Liver (tissue), 8 donors: ENCODE measurements at regions not wholly inside any gene's neighbourhood (a gene's known extent, or its start where the extent isn't known, plus 50 kb on each side); places are given as distances from the start of the nearest gene placed in this dataset.

Experiments used
- DNase-seq: peaks from one replicate; pipeline ENCODE4 v3.0.0-alpha.2; 2017; ENCODE audit warnings: low spot score
- H3K27ac ChIP-seq, 2 donors: one replicate each; pipeline ENCODE4 v1.7.0; 2013; ENCODE audit warnings: inconsistent platforms in 2 of 2, low read length in 2 of 2, control low read depth in 1 of 2, low read depth in 1 of 2, mild to moderate bottlenecking in 1 of 2
- H3K27me3 ChIP-seq, 4 donors: one replicate each; pipeline versions ENCODE4 v1.6.1 to v1.7.0; 2013; ENCODE audit warnings: low read length in 3 of 4, inconsistent platforms in 1 of 4, mild to moderate bottlenecking in 1 of 4, moderate library complexity in 1 of 4; ENCODE audit not compliant: control insufficient read depth in 4 of 4, insufficient read depth in 4 of 4
- H3K36me3 ChIP-seq, 4 donors: one replicate each; pipeline versions ENCODE4 v1.6.1 to v1.7.0; 2013; ENCODE audit warnings: low read length in 3 of 4, mild to moderate bottlenecking in 3 of 4, low read depth in 1 of 4, moderate library complexity in 1 of 4; ENCODE audit not compliant: control insufficient read depth in 4 of 4, insufficient read depth in 3 of 4
- H3K4me1 ChIP-seq, 4 donors: one replicate each; pipeline versions ENCODE4 v1.6.1 to v1.7.0; 2013; ENCODE audit warnings: low read length in 3 of 4, mild to moderate bottlenecking in 3 of 4, moderate library complexity in 1 of 4; ENCODE audit not compliant: control insufficient read depth in 4 of 4, insufficient read depth in 4 of 4
- H3K4me3 ChIP-seq, 3 donors: one replicate each; pipeline versions ENCODE4 v1.6.1 to v1.7.0; 2013; ENCODE audit warnings: low read length in 3 of 3, control low read depth in 1 of 3, low read depth in 1 of 3, mild to moderate bottlenecking in 1 of 3
- H3K9ac ChIP-seq, 2 donors: one replicate each; pipeline ENCODE4 v1.7.0; 2013; ENCODE audit warnings: low read length in 2 of 2, mild to moderate bottlenecking in 2 of 2, moderate library complexity in 2 of 2, control low read depth in 1 of 2, low read depth in 1 of 2
- H3K9me3 ChIP-seq, 4 donors: one replicate each; pipeline versions ENCODE4 v1.6.1 to v1.7.0; 2013; ENCODE audit warnings: low read length in 3 of 4; ENCODE audit not compliant: control insufficient read depth in 4 of 4
- CTCF ChIP-seq: fragments of 150-350 bp; IDR thresholded peaks from 2 replicates; pipeline ENCODE4 v1.5.1; 2017; ENCODE audit warnings: improper control_type of control experiment, low read depth, low read length; ENCODE audit not compliant: missing input control
- EGR1 ChIP-seq, 2 donors: IDR thresholded peaks; 2 replicates each; pipeline ENCODE4 v1.6.1; 2016 to 2018; ENCODE audit warnings: antibody characterized with exemption in 2 of 2, low read depth in 2 of 2
- FOXA1 ChIP-seq: IDR thresholded peaks from 2 replicates; pipeline ENCODE4 v1.6.1; 2016; ENCODE audit warnings: antibody characterized with exemption
- FOXA2 ChIP-seq: IDR thresholded peaks from 2 replicates; pipeline ENCODE4 v1.6.1; 2016; ENCODE audit warnings: antibody characterized with exemption
- GABPA ChIP-seq, 2 donors: IDR thresholded peaks in 1 of 2; conservative IDR thresholded peaks in 1 of 2; 2 replicates each; pipeline ENCODE4 v1.6.1; 2016; ENCODE audit warnings: antibody characterized with exemption in 2 of 2, mild to moderate bottlenecking in 1 of 2, moderate library complexity in 1 of 2
- JUND ChIP-seq, 2 donors: IDR thresholded peaks; 2 replicates each; pipeline ENCODE4 v1.6.1; 2016; ENCODE audit warnings: antibody characterized with exemption in 2 of 2
- MAX ChIP-seq: IDR thresholded peaks from 2 replicates; pipeline ENCODE4 v1.6.1; 2016; ENCODE audit warnings: antibody characterized with exemption
- RAD21 ChIP-seq, 2 donors: IDR thresholded peaks; 2 replicates each; pipeline ENCODE4 v1.6.1; 2016; ENCODE audit warnings: antibody characterized with exemption in 2 of 2, mild to moderate bottlenecking in 2 of 2
- RXRA ChIP-seq, 2 donors: IDR thresholded peaks; 2 replicates each; pipeline ENCODE4 v1.6.1; 2017 to 2018; ENCODE audit warnings: antibody characterized with exemption in 2 of 2, mild to moderate bottlenecking in 1 of 2
- SP1 ChIP-seq: IDR thresholded peaks from 2 replicates; pipeline ENCODE4 v1.6.1; 2018; ENCODE audit warnings: antibody characterized with exemption, mild to moderate bottlenecking
- TAF1 ChIP-seq: conservative IDR thresholded peaks from 2 replicates; pipeline ENCODE4 v1.6.1; 2016; ENCODE audit warnings: antibody characterized with exemption, mild to moderate bottlenecking
- YY1 ChIP-seq: IDR thresholded peaks from 2 replicates; pipeline ENCODE4 v1.6.1; 2016; ENCODE audit warnings: antibody characterized with exemption, mild to moderate bottlenecking
- ZBTB33 ChIP-seq: IDR thresholded peaks from 2 replicates; pipeline ENCODE4 v1.6.1; 2016; ENCODE audit warnings: antibody characterized with exemption
- WGBS: extraction: QIAGEN DNeasy Blood & Tissue Kit; methylation state at CpG from one replicate; pipeline ENCODE4 v1.1.7; 2013; 5-methylcytosine and 5-hydroxymethylcytosine counted together
- TF ChIP-seq, protein P1 (sequence below): IDR thresholded peaks from 2 replicates; pipeline ENCODE4 v1.6.1; 2016; ENCODE audit warnings: antibody characterized with exemption, mild to moderate bottlenecking
- TF ChIP-seq, protein P2 (sequence below): IDR thresholded peaks from 2 replicates; pipeline ENCODE4 v1.6.1; 2016; ENCODE audit warnings: antibody characterized with exemption
- donor health status: healthy.
- donor health status: healthy.
- donor health status: healthy.
- donor health status: healthy.
- donor health status: healthy.

DNA sequence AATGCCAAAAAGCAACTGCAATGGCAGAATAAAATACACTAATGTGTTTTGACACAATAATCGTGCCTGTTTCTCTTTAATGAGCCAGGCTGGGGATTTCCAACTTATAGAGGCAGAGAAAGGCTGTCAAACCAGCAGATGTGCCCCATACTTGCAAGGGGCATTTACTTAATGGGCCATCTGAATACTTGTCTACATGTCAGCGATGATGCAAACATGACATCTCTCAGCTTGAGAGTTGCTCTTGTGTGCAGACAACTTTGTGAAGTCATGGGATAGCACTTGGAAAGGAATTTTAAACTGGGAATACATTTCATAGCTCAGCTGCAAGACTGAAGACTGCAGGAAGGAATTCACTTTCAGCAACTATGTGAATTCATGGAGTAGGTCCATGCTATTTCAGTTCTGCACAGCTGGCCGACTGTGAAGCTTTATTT is 127.4 kb upstream of the ADAMTS9 start:
- H3K4me1 ChIP-seq, result no peaks in the 10 kb centered on the region
- H3K36me3 ChIP-seq, result no peaks in the 10 kb centered on the region
- WGBS, result 67% methylated on average over 3 of the region's 3 CpGs
- H3K27ac ChIP-seq, result no peak overlapping the region
- H3K9me3 ChIP-seq, result no peaks in the 10 kb centered on the region
- H3K4me3 ChIP-seq, result no peak overlapping the region
- no peak for DNase-seq
- TF ChIP-seq FOXA1, result no peak
- TF ChIP-seq, protein P1, sequence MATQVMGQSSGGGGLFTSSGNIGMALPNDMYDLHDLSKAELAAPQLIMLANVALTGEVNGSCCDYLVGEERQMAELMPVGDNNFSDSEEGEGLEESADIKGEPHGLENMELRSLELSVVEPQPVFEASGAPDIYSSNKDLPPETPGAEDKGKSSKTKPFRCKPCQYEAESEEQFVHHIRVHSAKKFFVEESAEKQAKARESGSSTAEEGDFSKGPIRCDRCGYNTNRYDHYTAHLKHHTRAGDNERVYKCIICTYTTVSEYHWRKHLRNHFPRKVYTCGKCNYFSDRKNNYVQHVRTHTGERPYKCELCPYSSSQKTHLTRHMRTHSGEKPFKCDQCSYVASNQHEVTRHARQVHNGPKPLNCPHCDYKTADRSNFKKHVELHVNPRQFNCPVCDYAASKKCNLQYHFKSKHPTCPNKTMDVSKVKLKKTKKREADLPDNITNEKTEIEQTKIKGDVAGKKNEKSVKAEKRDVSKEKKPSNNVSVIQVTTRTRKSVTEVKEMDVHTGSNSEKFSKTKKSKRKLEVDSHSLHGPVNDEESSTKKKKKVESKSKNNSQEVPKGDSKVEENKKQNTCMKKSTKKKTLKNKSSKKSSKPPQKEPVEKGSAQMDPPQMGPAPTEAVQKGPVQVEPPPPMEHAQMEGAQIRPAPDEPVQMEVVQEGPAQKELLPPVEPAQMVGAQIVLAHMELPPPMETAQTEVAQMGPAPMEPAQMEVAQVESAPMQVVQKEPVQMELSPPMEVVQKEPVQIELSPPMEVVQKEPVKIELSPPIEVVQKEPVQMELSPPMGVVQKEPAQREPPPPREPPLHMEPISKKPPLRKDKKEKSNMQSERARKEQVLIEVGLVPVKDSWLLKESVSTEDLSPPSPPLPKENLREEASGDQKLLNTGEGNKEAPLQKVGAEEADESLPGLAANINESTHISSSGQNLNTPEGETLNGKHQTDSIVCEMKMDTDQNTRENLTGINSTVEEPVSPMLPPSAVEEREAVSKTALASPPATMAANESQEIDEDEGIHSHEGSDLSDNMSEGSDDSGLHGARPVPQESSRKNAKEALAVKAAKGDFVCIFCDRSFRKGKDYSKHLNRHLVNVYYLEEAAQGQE, result peak; percentile 23
- TF ChIP-seq ZBTB33, result no peak
- no peak for TF ChIP-seq GABPA (IDR thresholded peaks at IDR 0.05 in 1 of 2, conservative IDR thresholded peaks at IDR 0.05 in 1 of 2)
- TF ChIP-seq RAD21 (IDR thresholded peaks at IDR 0.05), result peak in 1 of 2 donors; percentile 23
- TF ChIP-seq EGR1 (IDR thresholded peaks at IDR 0.05; ENCODE audit: low read depth in 2 of 2), result no peak
- TF ChIP-seq JUND (IDR thresholded peaks at IDR 0.05), result no peak
- TF ChIP-seq SP1, result no peak
- TF ChIP-seq RXRA (IDR thresholded peaks at IDR 0.05), result no peak
- peak; percentile 6 for TF ChIP-seq CTCF
- TF ChIP-seq FOXA2, result no peak
- no peak for TF ChIP-seq YY1
- no peak for TF ChIP-seq MAX
- no peak for TF ChIP-seq TAF1
- TF ChIP-seq, protein P2, sequence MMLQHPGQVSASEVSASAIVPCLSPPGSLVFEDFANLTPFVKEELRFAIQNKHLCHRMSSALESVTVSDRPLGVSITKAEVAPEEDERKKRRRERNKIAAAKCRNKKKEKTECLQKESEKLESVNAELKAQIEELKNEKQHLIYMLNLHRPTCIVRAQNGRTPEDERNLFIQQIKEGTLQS, result no peak
- no peaks in the 10 kb centered on the region for H3K27me3 ChIP-seq
- H3K9ac ChIP-seq, result no peak overlapping the region

GRCh38 chr3:64814351-64814750 is 126.6 kb upstream of the ADAMTS9 start:
- Histone ChIP-seq H3K9ac (no peak overlapping the region), H3K36me3 (no peaks in the 10 kb centered on the region), H3K4me1 (no peaks in the 10 kb centered on the region), H3K4me3 (no peak overlapping the region), H3K27ac (no peak overlapping the region), H3K9me3 (no peaks in the 10 kb centered on the region), H3K27me3 (no peaks in the 10 kb centered on the region)
- TF ChIP-seq CTCF, result no peak
- TF ChIP-seq, protein P1, result no peak
- WGBS, result 94% methylated on average over 2 of the region's 2 CpGs
- no peak for DNase-seq
